ENCODE measurements at regions not wholly inside any gene's neighbourhood (a gene's known extent, or its start where the extent isn't known, plus 50 kb on each side); places are given as distances from the start of the nearest gene placed in this dataset.
"Not testable (repeated sequence)": the region's sequence is repeated elsewhere in the genome, so short reads cannot be mapped to it uniquely, and the experiment has no call there.

GRCh38 chr13:61960981-61961380 is 545.3 kb upstream of the PCDH20 start:
- DNase-seq (ENCODE audit: low spot score), result peak; percentile 92

- peak; percentile 64 for DNase-seq (ENCODE audit: low spot score)
These were observed 538.4 kb upstream of the PCDH20 start for GRCh38 chr13:61954092-61954491.

GRCh38 chr13:61950828-61951227 is 535.2 kb upstream of the PCDH20 start:
- no peak for DNase-seq (ENCODE audit: low spot score)

GRCh38 chr13:61944329-61944929 is 528.8 kb upstream of the PCDH20 start:
- no peak for DNase-seq (ENCODE audit: low spot score)

GRCh38 chr13:61935710-61936109 is 520.1 kb upstream of the PCDH20 start:
- no peak for DNase-seq (ENCODE audit: low spot score)

- no peak for DNase-seq (ENCODE audit: low spot score)
These were observed 512.0 kb upstream of the PCDH20 start for GRCh38 chr13:61927648-61928047.

GRCh38 chr13:61918841-61919240 is 503.2 kb upstream of the PCDH20 start:
- DNase-seq (ENCODE audit: low spot score), result no peak

- DNase-seq (ENCODE audit: low spot score), result no peak
These were observed 500.8 kb upstream of the PCDH20 start for GRCh38 chr13:61916483-61916882.

GRCh38 chr13:61913183-61913582 is 497.5 kb upstream of the PCDH20 start:
- DNase-seq (ENCODE audit: low spot score), result no peak

- peak; percentile 9 for DNase-seq (ENCODE audit: low spot score)
These were observed 493.4 kb upstream of the PCDH20 start for GRCh38 chr13:61908906-61909615.

GRCh38 chr13:61905054-61905453 is 489.4 kb upstream of the PCDH20 start:
- no peak for DNase-seq (ENCODE audit: low spot score)

- DNase-seq (ENCODE audit: low spot score), result no peak
These were observed 486.4 kb upstream of the PCDH20 start for GRCh38 chr13:61901946-61902541.

GRCh38 chr13:61900033-61900432 is 484.4 kb upstream of the PCDH20 start:
- DNase-seq (ENCODE audit: low spot score), result no peak

- DNase-seq (ENCODE audit: low spot score), result no peak
These were observed 482.6 kb upstream of the PCDH20 start for GRCh38 chr13:61898207-61898606.

GRCh38 chr13:61891401-61891800 is 475.8 kb upstream of the PCDH20 start:
- no peak for DNase-seq (ENCODE audit: low spot score)

- DNase-seq (ENCODE audit: low spot score), result peak; percentile 26
These were observed 469.2 kb upstream of the PCDH20 start for GRCh38 chr13:61884830-61885229.

- peak; percentile 33 for DNase-seq (ENCODE audit: low spot score)
These were observed 465.1 kb upstream of the PCDH20 start for GRCh38 chr13:61880578-61881283.

GRCh38 chr13:61878565-61878964 is 462.9 kb upstream of the PCDH20 start:
- not testable (repeated sequence) for DNase-seq (ENCODE audit: low spot score)

GRCh38 chr13:61874970-61875579 is 459.4 kb upstream of the PCDH20 start:
- DNase-seq (ENCODE audit: low spot score), result peak; percentile 11

GRCh38 chr13:61873717-61874116 is 458.1 kb upstream of the PCDH20 start:
- DNase-seq (ENCODE audit: low spot score), result no peak

- DNase-seq (ENCODE audit: low spot score), result no peak
These were observed 441.5 kb upstream of the PCDH20 start for GRCh38 chr13:61857198-61857597.

GRCh38 chr13:61852116-61852619 is 436.5 kb upstream of the PCDH20 start:
- no peak for DNase-seq (ENCODE audit: low spot score)

Measured in SK-N-DZ (cell line).